Neural cell (in vitro differentiated cells): ENCODE measurements at regions not wholly inside any gene's neighbourhood (a gene's known extent, or its start where the extent isn't known, plus 50 kb on each side); places are given as distances from the start of the nearest gene placed in this dataset.
"Not testable (repeated sequence)": the region's sequence is repeated elsewhere in the genome, so short reads cannot be mapped to it uniquely, and the experiment has no call there.

Source experiments
- CTCF ChIP-seq: fragments of 450-650 bp; IDR thresholded peaks from 2 replicates; pipeline ENCODE4 v1.5.1; 2014; ENCODE audit warnings: antibody characterized with exemption, mild to moderate bottlenecking, moderate library complexity; ENCODE audit not compliant: poor library complexity, severe bottlenecking
- EP300 ChIP-seq: fragments of 450-650 bp; conservative IDR thresholded peaks from 2 replicates; pipeline ENCODE4 v1.6.1; 2014; ENCODE audit warnings: antibody characterized with exemption, mild to moderate bottlenecking, moderate library complexity; ENCODE audit not compliant: poor library complexity, severe bottlenecking
- EZH2 ChIP-seq: fragments of 200-600, 300-800 bp; shearing (Covaris generic), sonication (generic); IDR thresholded peaks from 2 replicates; pipeline ENCODE4 v1.6.1; 2014; ENCODE audit warnings: antibody characterized with exemption, low read length, borderline replicate concordance, mild to moderate bottlenecking; ENCODE audit not compliant: insufficient read depth, poor library complexity, severe bottlenecking
- MXI1 ChIP-seq: fragments of 450-650 bp; conservative IDR thresholded peaks from 2 replicates; pipeline ENCODE4 v1.6.1; 2014; ENCODE audit warnings: antibody characterized with exemption, mild to moderate bottlenecking; ENCODE audit not compliant: poor library complexity, severe bottlenecking
- POLR2AphosphoS5 ChIP-seq: IDR thresholded peaks from 2 replicates; pipeline ENCODE4 v1.6.1; 2012
- REST ChIP-seq: IDR thresholded peaks from 2 replicates; pipeline ENCODE4 v1.6.1; 2012; ENCODE audit warnings: borderline replicate concordance
- SMC3 ChIP-seq: fragments of 450-650 bp; conservative IDR thresholded peaks from 2 replicates; pipeline ENCODE4 v1.6.1; 2014; ENCODE audit warnings: antibody characterized with exemption, mild to moderate bottlenecking, moderate library complexity; ENCODE audit not compliant: poor library complexity
- TAF1 ChIP-seq: IDR thresholded peaks from 2 replicates; pipeline ENCODE4 v1.6.1; 2012; ENCODE audit warnings: low read depth

- TF ChIP-seq TAF1, POLR2AphosphoS5, EP300, CTCF, SMC3, EZH2, REST, MXI1: not testable (repeated sequence)
Observed at GRCh38 chr6:88497403-88497802, 331.3 kb upstream of the CNR1 start.
